ENCODE measurements at regions not wholly inside any gene's neighbourhood (a gene's known extent, or its start where the extent isn't known, plus 50 kb on each side); places are given as distances from the start of the nearest gene placed in this dataset.

GRCh38 chr12:126189856-126190255 is 1124.6 kb downstream of the AACS start:
- Mint-ChIP-seq H3K27me3 (peaks cover 8% of the 10 kb centered on the region), H3K9me3 (ENCODE audit: insufficient read depth) (no peaks in the 10 kb centered on the region), H3K4me3 (no peak overlapping the region), H3K27ac (no peak overlapping the region), H3K4me1 (peaks cover 5% of the 10 kb centered on the region)
- Histone ChIP-seq H3K9me3 (ENCODE audit: control extremely low read depth in 1 of 3, control insufficient read depth in 2 of 3, insufficient read depth in 1 of 3, low read length in 2 of 3) (peaks cover 0 to 24% (median 0%) of the 10 kb centered on the region in 3 donors), H3K4me3 (ENCODE audit: control extremely low read depth in 1 of 5, extremely low read depth in 1 of 5, insufficient read depth in 1 of 5, low read depth in 2 of 5, low read length in 4 of 5) (no peak overlapping the region), H4K20me1 (ENCODE audit: control insufficient read depth, insufficient read depth, low read length, poor library complexity, severe bottlenecking) (no peaks in the 10 kb centered on the region), H3K9ac (ENCODE audit: low read length) (no peak overlapping the region), H3K27ac (ENCODE audit: low read length in 2 of 2) (no peak overlapping the region), H3K27me3 (replicated peaks in 1 of 4; ENCODE audit: control extremely low read depth in 1 of 4, control insufficient read depth in 3 of 4, insufficient read depth in 4 of 4, low read length in 3 of 4) (peaks cover 0 to 5% (median 0%) of the 10 kb centered on the region in 4 experiments), H3K79me2 (ENCODE audit: control insufficient read depth, insufficient read depth, low read length) (no peaks in the 10 kb centered on the region), H3K36me3 (replicated peaks in 1 of 2; ENCODE audit: control extremely low read depth in 1 of 2, control insufficient read depth in 1 of 2, extremely low read depth in 1 of 2, insufficient read depth in 2 of 2, low read length in 1 of 2) (no peaks in the 10 kb centered on the region), H3K4me1 (ENCODE audit: control insufficient read depth in 2 of 2, insufficient read depth in 2 of 2, low read length in 2 of 2) (no peaks in the 10 kb centered on the region), H2AFZ (ENCODE audit: insufficient read depth, low read depth, low read length, poor library complexity, severe bottlenecking) (no peak overlapping the region), H3K4me2 (replicated peaks; ENCODE audit: low read depth, low read length, poor library complexity, severe bottlenecking) (no peak overlapping the region)
- 14% methylated on average over 1 of the region's 10 CpGs for whole genome bisulfite sequencing (ENCODE audit: insufficient coverage)
- ATAC-seq (ENCODE audit: low read depth) = no peak
- ChIA-PET CTCF (no interaction called here), POLR2A (no interaction called here)
- no peak for DNase-seq
- intact Hi-C loops (cut with micrococcal nuclease) = no loop called here
- no peak for TF ChIP-seq EZH2 (IDR thresholded peaks at IDR 0.05; ENCODE audit: borderline replicate concordance, insufficient read depth, low read depth, low read length, poor library complexity, severe bottlenecking)
- TF ChIP-seq CTCF (IDR thresholded peaks at IDR 0.05) = no peak

- ATAC-seq (ENCODE audit: low read depth) (no peak), DNase-seq (no peak)
- Histone ChIP-seq H3K27me3 (replicated peaks in 1 of 4; ENCODE audit: control extremely low read depth in 1 of 4, control insufficient read depth in 3 of 4, insufficient read depth in 4 of 4, low read length in 3 of 4) (peaks cover 0 to 5% (median 0%) of the 10 kb centered on the region in 4 experiments), H3K27ac (ENCODE audit: low read length in 2 of 2) (no peak overlapping the region), H2AFZ (ENCODE audit: insufficient read depth, low read depth, low read length, poor library complexity, severe bottlenecking) (no peak overlapping the region), H3K4me1 (ENCODE audit: control insufficient read depth in 2 of 2, insufficient read depth in 2 of 2, low read length in 2 of 2) (no peaks in the 10 kb centered on the region), H3K36me3 (replicated peaks in 1 of 2; ENCODE audit: control extremely low read depth in 1 of 2, control insufficient read depth in 1 of 2, extremely low read depth in 1 of 2, insufficient read depth in 2 of 2, low read length in 1 of 2) (no peaks in the 10 kb centered on the region), H3K9me3 (ENCODE audit: control extremely low read depth in 1 of 3, control insufficient read depth in 2 of 3, insufficient read depth in 1 of 3, low read length in 2 of 3) (peaks cover 0 to 24% (median 0%) of the 10 kb centered on the region in 3 donors), H3K4me3 (ENCODE audit: control extremely low read depth in 1 of 5, extremely low read depth in 1 of 5, insufficient read depth in 1 of 5, low read depth in 2 of 5, low read length in 4 of 5) (peak overlapping the region in 3 of 5 experiments; percentile 10 to 44 (median 13)), H3K4me2 (replicated peaks; ENCODE audit: low read depth, low read length, poor library complexity, severe bottlenecking) (no peak overlapping the region), H4K20me1 (ENCODE audit: control insufficient read depth, insufficient read depth, low read length, poor library complexity, severe bottlenecking) (no peaks in the 10 kb centered on the region), H3K79me2 (ENCODE audit: control insufficient read depth, insufficient read depth, low read length) (no peaks in the 10 kb centered on the region), H3K9ac (ENCODE audit: low read length) (peak overlapping the region; percentile 19)
- H3K9me3 Mint-ChIP-seq (ENCODE audit: insufficient read depth) = no peaks in the 10 kb centered on the region
- no peak for TF ChIP-seq CTCF (IDR thresholded peaks at IDR 0.05)
- no peak for TF ChIP-seq EZH2 (IDR thresholded peaks at IDR 0.05; ENCODE audit: borderline replicate concordance, insufficient read depth, low read depth, low read length, poor library complexity, severe bottlenecking)
- 24% methylated on average over 62 of the region's 62 CpGs for WGBS (ENCODE audit: insufficient coverage)
- no peak overlapping the region for H3K27ac Mint-ChIP-seq
- ChIA-PET CTCF (no interaction called here), POLR2A (no interaction called here)
- intact Hi-C loops (cut with micrococcal nuclease) = no loop called here
- peaks cover 8% of the 10 kb centered on the region for H3K27me3 Mint-ChIP-seq
- H3K4me1 Mint-ChIP-seq = peaks cover 5% of the 10 kb centered on the region
- peak overlapping the region; percentile 47 for H3K4me3 Mint-ChIP-seq
Observed at GRCh38 chr12:126191031-126191891, 1126.0 kb downstream of the AACS start.

Data from B cell (primary cell).